GM18520 (cell line): ENCODE measurements at regions not wholly inside any gene's neighbourhood (a gene's known extent, or its start where the extent isn't known, plus 50 kb on each side); places are given as distances from the start of the nearest gene placed in this dataset.
"Not testable (repeated sequence)": the region's sequence is repeated elsewhere in the genome, so short reads cannot be mapped to it uniquely, and the experiment has no call there.

ENCODE experiments used
- ATAC-seq: cut with Tn5 transposase; IDR thresholded peaks from one replicate; pipeline ENCODE4 v1.9.1; 2021; ENCODE audit not compliant: unreplicated experiment

DNA sequence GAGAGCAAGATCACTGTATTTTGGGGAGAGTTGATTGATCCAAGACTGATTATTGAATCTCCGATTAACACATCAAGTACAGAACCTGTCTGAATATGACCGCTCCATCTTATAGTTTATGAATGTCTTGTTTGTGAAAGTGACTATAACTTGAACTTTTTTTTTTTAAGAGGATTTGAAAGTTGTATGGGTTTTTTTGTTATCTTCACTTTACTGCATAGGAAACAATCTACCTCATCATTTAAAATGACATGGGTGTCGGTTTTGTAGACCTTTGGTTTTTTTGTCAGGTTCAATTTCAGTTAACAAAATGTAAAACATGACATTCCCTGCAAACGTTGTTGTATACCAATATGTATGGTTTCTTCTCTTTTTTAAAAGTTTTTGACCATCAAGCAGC is 103.0 kb upstream of the NUDT6 start:
- no peak for ATAC-seq

DNA sequence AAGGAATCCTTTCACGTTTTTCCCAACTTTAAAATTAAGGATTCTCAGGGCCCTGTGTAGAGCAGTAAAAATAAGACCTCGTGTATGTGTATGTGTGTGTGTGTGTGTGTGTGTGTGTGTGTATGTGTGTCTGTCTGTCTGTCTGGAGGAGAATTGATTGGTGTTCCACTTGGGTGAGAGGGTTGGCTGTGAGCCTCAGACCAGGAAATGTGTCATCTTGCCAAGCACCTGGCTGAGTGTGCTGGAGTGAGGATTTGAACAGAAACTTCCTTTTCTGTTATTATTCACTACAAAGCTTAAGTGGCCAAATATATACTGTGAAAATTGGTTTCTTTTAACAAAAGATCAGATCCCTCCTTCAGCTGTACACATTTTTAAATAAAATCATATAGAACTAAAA is 103.6 kb upstream of the NUDT6 start:
- not testable (repeated sequence) for ATAC-seq

DNA sequence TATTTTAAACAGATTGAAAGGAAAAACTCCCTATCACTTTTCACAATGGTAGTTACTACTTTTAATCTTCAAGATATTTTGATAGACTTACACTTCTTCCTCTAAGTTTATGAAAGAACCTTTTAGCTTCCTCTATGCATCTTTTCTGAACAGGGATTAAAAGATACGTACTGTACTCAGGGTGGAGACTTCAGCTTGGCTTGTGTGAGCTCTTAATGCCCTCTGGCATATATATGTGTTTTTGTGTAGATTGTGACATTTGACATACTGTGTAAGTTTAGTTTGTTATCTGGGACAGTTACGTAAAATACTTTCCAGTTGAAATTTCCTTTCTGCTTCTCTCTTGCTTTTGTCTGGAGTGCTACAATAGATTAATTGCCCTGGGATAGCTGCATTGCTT is 109.3 kb upstream of the NUDT6 start:
- no peak for ATAC-seq

DNA sequence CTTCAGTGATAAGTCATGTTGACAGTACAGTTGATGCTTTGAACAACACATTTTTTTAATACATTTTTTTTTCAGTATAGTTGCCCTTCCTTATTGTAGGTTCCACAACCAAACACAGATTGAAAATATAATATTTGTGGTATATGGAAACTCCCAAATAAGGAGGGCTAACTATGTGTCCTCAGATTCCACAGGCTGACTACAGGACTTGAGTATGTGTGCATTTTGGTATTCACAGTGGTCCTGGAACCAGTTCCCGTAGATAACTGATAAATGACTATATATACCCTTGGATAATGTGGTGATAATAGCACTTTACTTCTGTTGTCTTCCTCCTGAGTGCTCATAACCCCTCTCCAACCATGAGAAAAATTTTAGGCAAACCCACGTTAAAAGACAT is 111.6 kb upstream of the NUDT6 start:
- ATAC-seq = no peak

- no peak for ATAC-seq
Measured at GRCh38 chr4:123035239-123035638, 112.8 kb upstream of the NUDT6 start.

DNA sequence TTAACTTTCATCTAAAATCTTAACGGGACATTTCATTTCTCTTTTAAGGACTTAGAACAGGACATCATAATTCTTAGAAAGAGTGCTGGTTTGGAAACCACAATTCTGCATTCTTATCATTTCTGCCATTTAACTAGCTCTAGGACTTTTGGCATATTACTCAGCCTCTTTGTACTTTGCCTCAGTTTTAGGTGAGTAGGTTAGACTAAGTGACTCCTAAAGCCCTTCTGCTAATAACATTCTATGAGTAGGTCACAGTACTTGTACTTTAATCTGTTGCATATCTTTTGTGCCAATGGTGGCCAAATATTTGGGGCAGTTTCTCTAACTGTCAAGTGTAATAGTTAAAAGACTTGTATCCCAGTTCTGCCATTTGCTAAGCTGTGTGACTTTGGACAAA is 115.4 kb upstream of the NUDT6 start:
- ATAC-seq = no peak

DNA sequence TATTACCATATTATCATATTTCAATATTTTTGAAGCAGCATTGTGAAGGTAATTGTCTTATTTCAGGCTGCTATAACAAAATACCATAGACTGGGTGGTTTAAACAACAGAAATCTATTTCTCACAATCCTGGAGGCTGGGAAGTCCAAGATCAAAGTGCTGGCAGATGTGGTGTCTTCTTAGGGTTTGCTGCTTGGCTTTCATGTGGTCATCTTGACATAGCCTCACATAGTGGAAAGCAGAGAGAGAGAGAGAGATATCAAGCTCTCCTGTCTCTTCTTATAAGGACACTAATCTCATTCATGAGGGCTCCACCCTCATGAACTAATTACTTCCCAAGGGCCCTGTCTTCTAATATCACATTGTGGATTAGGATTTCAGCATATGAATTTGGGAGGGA is 119.7 kb upstream of the NUDT6 start:
- no peak for ATAC-seq

- no peak for ATAC-seq
Measured at GRCh38 chr4:123043013-123043412, 120.6 kb upstream of the NUDT6 start.

- ATAC-seq = no peak
Measured at GRCh38 chr4:123043793-123044425, 121.5 kb upstream of the NUDT6 start.

GRCh38 chr4:123046096-123046495 is 123.7 kb upstream of the NUDT6 start:
- no peak for ATAC-seq

- no peak for ATAC-seq
Measured at GRCh38 chr4:123050018-123050417, 127.6 kb upstream of the NUDT6 start.

DNA sequence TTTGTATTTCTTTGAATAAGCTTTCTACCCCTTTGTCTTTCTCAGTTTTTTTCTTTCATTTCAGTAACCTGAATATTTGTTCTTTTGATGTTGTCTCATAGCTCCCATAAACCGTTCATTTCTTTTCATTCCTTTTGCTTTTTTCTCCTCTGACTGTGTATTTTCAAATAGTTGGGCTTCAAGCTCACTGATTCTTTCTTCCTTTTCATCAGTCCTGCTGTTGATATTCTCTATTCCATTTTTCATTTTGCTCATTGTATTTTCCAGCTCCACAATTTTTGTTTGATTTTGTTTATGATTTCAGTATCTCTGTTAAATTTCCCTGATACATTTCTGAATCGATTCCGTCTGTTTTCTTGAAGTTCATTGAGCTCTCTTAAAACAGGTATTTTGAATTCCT is 129.6 kb upstream of the NUDT6 start:
- no peak for ATAC-seq

- ATAC-seq = no peak
Measured at GRCh38 chr4:123055943-123056342, 133.5 kb upstream of the NUDT6 start.

- ATAC-seq = no peak
Measured at GRCh38 chr4:123060039-123060770, 137.8 kb upstream of the NUDT6 start.

DNA sequence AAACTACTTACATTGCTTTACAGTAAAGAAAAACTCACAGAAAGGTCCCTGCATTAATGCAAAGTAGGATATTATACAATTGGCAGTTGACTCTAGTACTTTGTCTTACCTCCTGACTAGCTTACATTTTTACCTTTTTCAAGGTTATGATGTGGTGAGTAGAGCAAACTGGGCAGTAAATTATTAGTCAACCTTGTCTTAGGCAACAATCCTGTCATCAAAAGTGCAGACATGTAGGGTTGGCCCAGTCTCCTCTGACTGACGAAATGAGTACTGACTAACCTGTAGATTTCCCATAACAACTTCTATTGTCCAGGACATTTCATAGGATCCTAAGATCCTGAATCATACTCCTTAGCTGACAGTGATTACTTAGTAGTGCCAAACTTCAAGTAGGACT is 142.0 kb upstream of the NUDT6 start:
- no peak for ATAC-seq

DNA sequence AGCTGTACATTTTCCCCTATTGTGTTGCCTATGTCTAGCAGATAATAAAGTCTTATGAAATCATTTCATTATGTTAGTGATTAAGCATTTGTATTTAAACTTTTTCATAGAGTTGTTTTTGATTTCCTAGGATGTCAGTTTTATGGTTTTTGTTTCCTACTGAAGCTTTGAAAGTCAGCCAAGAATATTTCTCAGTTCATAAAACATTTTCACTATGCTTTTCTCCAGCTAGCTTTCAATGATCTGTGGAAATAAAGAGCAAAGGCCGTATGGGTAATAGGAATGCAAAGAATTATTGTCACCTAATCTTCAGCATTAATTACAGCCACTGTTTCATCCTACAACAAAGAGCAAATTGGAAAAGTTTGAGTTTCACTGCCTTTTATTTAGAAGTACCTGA is 145.7 kb upstream of the NUDT6 start:
- no peak for ATAC-seq

GRCh38 chr4:123072060-123072459 is 149.7 kb upstream of the NUDT6 start:
- ATAC-seq = no peak

DNA sequence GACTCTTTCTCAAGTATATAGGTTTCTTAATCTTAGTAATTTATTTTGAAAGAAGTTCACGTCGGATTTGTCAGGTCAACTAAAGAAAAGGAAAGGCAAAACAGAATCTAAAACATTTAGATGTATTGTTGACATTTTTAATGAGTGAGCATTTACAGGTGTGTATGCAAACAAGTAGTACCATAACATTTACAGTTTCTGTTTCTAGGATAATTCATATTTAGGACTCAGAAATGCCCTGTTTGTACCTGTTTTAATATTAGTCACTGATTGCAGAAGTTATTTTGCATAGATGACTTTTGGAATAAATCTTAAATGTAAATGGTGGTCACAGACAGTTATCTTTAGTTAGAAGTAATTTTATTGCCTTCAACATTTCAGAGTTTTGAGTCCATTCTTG is 151.3 kb upstream of the NUDT6 start:
- ATAC-seq = no peak

GRCh38 chr4:123077330-123077729 is 154.9 kb upstream of the NUDT6 start:
- ATAC-seq = no peak

GRCh38 chr4:123081971-123082370 is 159.6 kb upstream of the NUDT6 start:
- ATAC-seq = no peak

DNA sequence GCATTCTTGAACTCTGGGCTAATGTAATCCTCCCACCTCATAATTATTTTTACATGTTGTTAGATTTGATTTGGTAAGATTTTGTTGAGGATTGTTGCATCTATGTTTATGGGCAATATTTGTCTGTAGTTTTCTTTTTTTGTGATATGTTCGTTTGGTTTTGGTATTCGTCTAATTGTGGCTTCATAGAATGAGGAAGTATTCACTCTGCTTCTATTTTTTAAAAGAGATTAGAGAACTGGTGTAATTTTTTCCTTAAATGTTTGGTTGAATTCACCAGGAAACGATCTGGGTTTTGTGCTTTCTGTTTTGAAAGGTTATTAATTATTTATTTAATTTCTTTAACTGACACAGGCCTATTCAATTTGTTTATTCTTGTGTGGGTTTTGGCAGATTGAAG is 161.2 kb upstream of the NUDT6 start:
- no peak for ATAC-seq

DNA sequence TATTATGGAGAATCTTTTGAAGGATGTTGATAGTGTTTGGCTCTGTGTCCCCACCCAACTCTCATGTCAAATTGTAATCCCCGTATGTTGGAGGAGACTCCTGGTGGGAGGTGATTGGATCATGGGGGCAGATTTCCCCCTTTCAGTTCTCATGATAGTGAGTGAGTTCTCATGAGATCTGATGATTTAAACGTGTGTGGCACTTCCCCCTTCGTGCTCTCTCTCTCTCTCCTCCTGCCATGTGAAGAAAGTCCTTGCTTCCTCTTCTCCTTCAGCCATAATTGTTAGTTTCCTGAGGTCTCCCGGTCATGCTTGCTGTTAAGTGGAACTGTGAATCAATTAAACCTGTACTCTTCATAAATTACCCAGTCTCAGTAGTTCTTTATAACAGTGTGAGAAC is 166.1 kb upstream of the NUDT6 start:
- ATAC-seq = no peak

GRCh38 chr4:123090886-123091285 is 168.5 kb upstream of the NUDT6 start:
- ATAC-seq = no peak
